ENCODE measurements at regions not wholly inside any gene's neighbourhood (a gene's known extent, or its start where the extent isn't known, plus 50 kb on each side); places are given as distances from the start of the nearest gene placed in this dataset.

- Histone ChIP-seq H3K27me3 (ENCODE audit: control insufficient read depth, insufficient read depth, low read length) (no peaks in the 10 kb centered on the region), H3K27ac (ENCODE audit: low read depth, low read length) (no peak overlapping the region), H3K4me3 (ENCODE audit: low read depth, low read length) (no peak overlapping the region), H3K9me3 (ENCODE audit: control insufficient read depth, insufficient read depth, low read length) (no peaks in the 10 kb centered on the region), H3K36me3 (ENCODE audit: control insufficient read depth, insufficient read depth, low read length) (no peaks in the 10 kb centered on the region), H3K4me1 (ENCODE audit: control insufficient read depth, insufficient read depth, low read length) (no peaks in the 10 kb centered on the region)
- no CpG with 5 or more reads among the region's 2 CpGs for WGBS (ENCODE audit: insufficient coverage)
- no peak for DNase-seq (ENCODE audit: low read depth in 4 of 6, low spot score in 6 of 6)
These were observed 54.7 kb upstream of the PGM2 start for GRCh38 chr4:37771771-37772170.

GRCh38 chr4:37770016-37770415 lies 56.5 kb upstream of the PGM2 start:
- H3K27me3 ChIP-seq (ENCODE audit: control insufficient read depth, insufficient read depth, low read length) = no peaks in the 10 kb centered on the region
- no peak overlapping the region for H3K4me3 ChIP-seq (ENCODE audit: low read depth, low read length)
- no peaks in the 10 kb centered on the region for H3K4me1 ChIP-seq (ENCODE audit: control insufficient read depth, insufficient read depth, low read length)
- H3K27ac ChIP-seq (ENCODE audit: low read depth, low read length) = no peak overlapping the region
- H3K36me3 ChIP-seq (ENCODE audit: control insufficient read depth, insufficient read depth, low read length) = no peaks in the 10 kb centered on the region
- no peaks in the 10 kb centered on the region for H3K9me3 ChIP-seq (ENCODE audit: control insufficient read depth, insufficient read depth, low read length)
- DNase-seq (ENCODE audit: low read depth in 4 of 6, low spot score in 6 of 6) = no peak
- no CpG with 5 or more reads among the region's 2 CpGs for WGBS (ENCODE audit: insufficient coverage)

GRCh38 chr4:37769391-37769989 lies 57.0 kb upstream of the PGM2 start:
- Histone ChIP-seq H3K27ac (ENCODE audit: low read depth, low read length) (no peak overlapping the region), H3K4me3 (ENCODE audit: low read depth, low read length) (no peak overlapping the region), H3K27me3 (ENCODE audit: control insufficient read depth, insufficient read depth, low read length) (no peaks in the 10 kb centered on the region), H3K36me3 (ENCODE audit: control insufficient read depth, insufficient read depth, low read length) (no peaks in the 10 kb centered on the region), H3K9me3 (ENCODE audit: control insufficient read depth, insufficient read depth, low read length) (no peaks in the 10 kb centered on the region), H3K4me1 (ENCODE audit: control insufficient read depth, insufficient read depth, low read length) (no peaks in the 10 kb centered on the region)
- WGBS (ENCODE audit: insufficient coverage) = 100% methylated on average over 3 of the region's 4 CpGs
- DNase-seq (ENCODE audit: low read depth in 4 of 6, low spot score in 6 of 6) = no peak

- DNase-seq (ENCODE audit: low read depth in 4 of 6, low spot score in 6 of 6) = peak in 2 of 6 donors; percentile 45 to 54
- Histone ChIP-seq H3K9me3 (ENCODE audit: control insufficient read depth, insufficient read depth, low read length) (no peaks in the 10 kb centered on the region), H3K27me3 (ENCODE audit: control insufficient read depth, insufficient read depth, low read length) (no peaks in the 10 kb centered on the region), H3K27ac (ENCODE audit: low read depth, low read length) (no peak overlapping the region), H3K36me3 (ENCODE audit: control insufficient read depth, insufficient read depth, low read length) (no peaks in the 10 kb centered on the region), H3K4me3 (ENCODE audit: low read depth, low read length) (no peak overlapping the region), H3K4me1 (ENCODE audit: control insufficient read depth, insufficient read depth, low read length) (no peaks in the 10 kb centered on the region)
- 67% methylated on average over 3 of the region's 5 CpGs for WGBS (ENCODE audit: insufficient coverage)
These were observed 58.9 kb upstream of the PGM2 start for GRCh38 chr4:37767546-37767945.

- no peaks in the 10 kb centered on the region for H3K9me3 ChIP-seq (ENCODE audit: control insufficient read depth, insufficient read depth, low read length)
- no peaks in the 10 kb centered on the region for H3K4me1 ChIP-seq (ENCODE audit: control insufficient read depth, insufficient read depth, low read length)
- no peak for DNase-seq (ENCODE audit: low read depth in 4 of 6, low spot score in 6 of 6)
- no peaks in the 10 kb centered on the region for H3K36me3 ChIP-seq (ENCODE audit: control insufficient read depth, insufficient read depth, low read length)
- no peak overlapping the region for H3K27ac ChIP-seq (ENCODE audit: low read depth, low read length)
- H3K27me3 ChIP-seq (ENCODE audit: control insufficient read depth, insufficient read depth, low read length) = no peaks in the 10 kb centered on the region
- H3K4me3 ChIP-seq (ENCODE audit: low read depth, low read length) = no peak overlapping the region
- 100% methylated on average over 2 of the region's 2 CpGs for WGBS (ENCODE audit: insufficient coverage)
These were observed 59.5 kb upstream of the PGM2 start for GRCh38 chr4:37767019-37767418.

- Histone ChIP-seq H3K27me3 (ENCODE audit: control insufficient read depth, insufficient read depth, low read length) (no peaks in the 10 kb centered on the region), H3K36me3 (ENCODE audit: control insufficient read depth, insufficient read depth, low read length) (no peaks in the 10 kb centered on the region), H3K4me3 (ENCODE audit: low read depth, low read length) (no peak overlapping the region), H3K9me3 (ENCODE audit: control insufficient read depth, insufficient read depth, low read length) (no peaks in the 10 kb centered on the region), H3K4me1 (ENCODE audit: control insufficient read depth, insufficient read depth, low read length) (no peaks in the 10 kb centered on the region), H3K27ac (ENCODE audit: low read depth, low read length) (no peak overlapping the region)
- whole genome bisulfite sequencing (ENCODE audit: insufficient coverage) = 80% methylated on average over 1 of the region's 1 CpG
- no peak for DNase-seq (ENCODE audit: low read depth in 4 of 6, low spot score in 6 of 6)
These were observed 60.7 kb upstream of the PGM2 start for GRCh38 chr4:37765741-37766140.

GRCh38 chr4:37763831-37764230 lies 62.7 kb upstream of the PGM2 start:
- H3K36me3 ChIP-seq (ENCODE audit: control insufficient read depth, insufficient read depth, low read length) = no peaks in the 10 kb centered on the region
- H3K27me3 ChIP-seq (ENCODE audit: control insufficient read depth, insufficient read depth, low read length) = no peaks in the 10 kb centered on the region
- 100% methylated on average over 1 of the region's 4 CpGs for WGBS (ENCODE audit: insufficient coverage)
- no peaks in the 10 kb centered on the region for H3K9me3 ChIP-seq (ENCODE audit: control insufficient read depth, insufficient read depth, low read length)
- H3K4me1 ChIP-seq (ENCODE audit: control insufficient read depth, insufficient read depth, low read length) = no peaks in the 10 kb centered on the region
- no peak for DNase-seq (ENCODE audit: low read depth in 4 of 6, low spot score in 6 of 6)
- no peak overlapping the region for H3K27ac ChIP-seq (ENCODE audit: low read depth, low read length)
- H3K4me3 ChIP-seq (ENCODE audit: low read depth, low read length) = no peak overlapping the region

GRCh38 chr4:37762991-37763368 lies 63.5 kb upstream of the PGM2 start:
- Histone ChIP-seq H3K36me3 (ENCODE audit: control insufficient read depth, insufficient read depth, low read length) (no peaks in the 10 kb centered on the region), H3K4me1 (ENCODE audit: control insufficient read depth, insufficient read depth, low read length) (no peaks in the 10 kb centered on the region), H3K9me3 (ENCODE audit: control insufficient read depth, insufficient read depth, low read length) (no peaks in the 10 kb centered on the region), H3K27me3 (ENCODE audit: control insufficient read depth, insufficient read depth, low read length) (no peaks in the 10 kb centered on the region), H3K4me3 (ENCODE audit: low read depth, low read length) (no peak overlapping the region), H3K27ac (ENCODE audit: low read depth, low read length) (no peak overlapping the region)
- 33% methylated on average over 1 of the region's 4 CpGs for WGBS (ENCODE audit: insufficient coverage)
- peak in 1 of 6 donors; percentile 11 for DNase-seq (ENCODE audit: low read depth in 4 of 6, low spot score in 6 of 6)

GRCh38 chr4:37762294-37762990 lies 64.0 kb upstream of the PGM2 start:
- H3K36me3 ChIP-seq (ENCODE audit: control insufficient read depth, insufficient read depth, low read length) = no peaks in the 10 kb centered on the region
- no peaks in the 10 kb centered on the region for H3K27me3 ChIP-seq (ENCODE audit: control insufficient read depth, insufficient read depth, low read length)
- no peak overlapping the region for H3K27ac ChIP-seq (ENCODE audit: low read depth, low read length)
- H3K4me1 ChIP-seq (ENCODE audit: control insufficient read depth, insufficient read depth, low read length) = no peaks in the 10 kb centered on the region
- no peaks in the 10 kb centered on the region for H3K9me3 ChIP-seq (ENCODE audit: control insufficient read depth, insufficient read depth, low read length)
- no peak overlapping the region for H3K4me3 ChIP-seq (ENCODE audit: low read depth, low read length)
- peak in 2 of 6 donors; percentile 43 for DNase-seq (ENCODE audit: low read depth in 4 of 6, low spot score in 6 of 6)
- 54% methylated on average over 2 of the region's 3 CpGs for WGBS (ENCODE audit: insufficient coverage)

GRCh38 chr4:37760840-37761239 lies 65.6 kb upstream of the PGM2 start:
- WGBS (ENCODE audit: insufficient coverage) = 70% methylated on average over 3 of the region's 3 CpGs
- no peaks in the 10 kb centered on the region for H3K4me1 ChIP-seq (ENCODE audit: control insufficient read depth, insufficient read depth, low read length)

More at GRCh38 chr4:37760840-37761239, 65.6 kb upstream of the PGM2 start:
- Histone ChIP-seq H3K27ac (ENCODE audit: low read depth, low read length) (no peak overlapping the region), H3K36me3 (ENCODE audit: control insufficient read depth, insufficient read depth, low read length) (no peaks in the 10 kb centered on the region), H3K9me3 (ENCODE audit: control insufficient read depth, insufficient read depth, low read length) (no peaks in the 10 kb centered on the region), H3K27me3 (ENCODE audit: control insufficient read depth, insufficient read depth, low read length) (no peaks in the 10 kb centered on the region), H3K4me3 (ENCODE audit: low read depth, low read length) (no peak overlapping the region)
- DNase-seq (ENCODE audit: low read depth in 4 of 6, low spot score in 6 of 6) = no peak
